Psoas muscle (tissue), 7 donors: ENCODE measurements at regions not wholly inside any gene's neighbourhood (a gene's known extent, or its start where the extent isn't known, plus 50 kb on each side); places are given as distances from the start of the nearest gene placed in this dataset.

Experiments
- ATAC-seq, 4 donors: fragments of 200-7000 bp; cut with Tn5 transposase; one replicate each; pipeline ENCODE4 v1.9.1; 2020; ENCODE audit warnings: moderate library complexity in 3 of 4, mild to moderate bottlenecking in 2 of 4
- DNase-seq, 2 donors: peaks; one replicate each; pipeline ENCODE4 v3.0.0-alpha.2; 2020
- H3K27ac ChIP-seq: fragments of 200-600 bp; one replicate; pipeline ENCODE4 v1.8.0; 2022
- H3K27me3 ChIP-seq, 3 donors: fragments of 200-600 bp in 1 of 3; one replicate each; pipeline versions ENCODE4 v1.6.1 to v1.8.0; 2013 to 2022; ENCODE audit warnings: low read length in 2 of 3, mild to moderate bottlenecking in 2 of 3, moderate library complexity in 1 of 3; ENCODE audit not compliant: insufficient read depth in 3 of 3
- H3K36me3 ChIP-seq, 2 donors: fragments of 200-600 bp in 1 of 2; one replicate each; pipeline versions ENCODE4 v1.6.1 to v1.8.0; 2013 to 2022; ENCODE audit warnings: low read depth in 1 of 2, mild to moderate bottlenecking in 1 of 2, moderate library complexity in 1 of 2; ENCODE audit not compliant: insufficient read depth in 1 of 2
- H3K4me1 ChIP-seq: fragments of 200-600 bp; one replicate; pipeline ENCODE4 v1.8.0; 2022
- H3K4me3 ChIP-seq: fragments of 200-600 bp; one replicate; pipeline ENCODE4 v1.8.0; 2022; ENCODE audit warnings: mild to moderate bottlenecking
- H3K9me3 ChIP-seq: fragments of 200-600 bp; one replicate; pipeline ENCODE4 v1.8.0; 2022
- CTCF ChIP-seq: fragments of 200-600 bp; IDR thresholded peaks from one replicate; pipeline ENCODE4 v1.8.0; 2022; ENCODE audit warnings: antibody characterized with exemption
- WGBS, 3 donors: extraction: QIAGEN DNeasy Blood & Tissue Kit; methylation state at CpG; one replicate each; pipeline versions ENCODE4 v1.1.6 to v1.1.7; 2013; 5-methylcytosine and 5-hydroxymethylcytosine counted together
- intact Hi-C, 2 donors: fragments of 100-400 bp; cut with DNase I; formaldehyde crosslinking; loops; one replicate each; pipeline versions ENCODE4 v1.11.0 to v1.14.2; 2022
- donor health status: healthy with polysubstance abuse.
- donor health status: DM: no; HTN: no; CAD: no; lungs with moderate emphysema.
- donor health status: Bipolar disorder and iron deficiency.
- donor health status: healthy.
- donor health status: DM: yes; HTN: yes; CAD: no.
- donor health status: DM: no; HTN: no; CAD: no.
- donor health status: DM: yes; HTN: yes; CAD: no.

- intact Hi-C loops: no loop called here
- Histone ChIP-seq H3K9me3 (no peaks in the 10 kb centered on the region), H3K27me3 (peaks cover 0 to 13% (median 1%) of the 10 kb centered on the region in 3 donors), H3K4me3 (no peak overlapping the region), H3K36me3 (no peaks in the 10 kb centered on the region), H3K27ac (no peak overlapping the region), H3K4me1 (no peaks in the 10 kb centered on the region)
- WGBS, 3 donors: 87 to 93% (median 89%) methylated on average over 3 of the region's 3 CpGs
- DNase-seq (no peak), ATAC-seq (no peak)
- no peak for TF ChIP-seq CTCF
Observed at GRCh38 chr1:29650476-29650875, 414.2 kb downstream of the PTPRU start.

DNA sequence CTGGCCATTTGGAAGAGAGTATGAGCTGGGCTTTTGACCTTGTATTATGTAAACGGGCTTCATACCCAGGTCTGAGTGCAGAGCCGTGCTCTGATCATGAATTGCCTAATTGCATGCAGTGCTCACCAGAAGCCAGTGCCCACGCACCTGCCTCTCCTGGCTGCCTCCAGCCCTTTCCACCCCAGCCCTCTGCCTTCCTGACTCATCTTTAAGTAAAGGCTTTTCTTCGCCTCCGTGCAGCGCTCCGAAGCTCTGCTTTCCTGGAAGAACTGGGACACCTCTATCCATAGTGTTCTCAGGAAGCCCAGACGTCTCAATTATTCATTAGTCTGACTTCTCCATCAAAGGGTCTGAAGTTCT, 413.7 kb downstream of the PTPRU start:
- no peak overlapping the region for H3K4me3 ChIP-seq
- no peaks in the 10 kb centered on the region for H3K4me1 ChIP-seq
- no peaks in the 10 kb centered on the region for H3K9me3 ChIP-seq
- H3K27me3 ChIP-seq: peaks cover 0 to 13% (median 2%) of the 10 kb centered on the region in 3 donors
- WGBS, 3 donors: 38 to 67% (median 45%) methylated on average over 8 of the region's 8 CpGs
- H3K36me3 ChIP-seq: no peaks in the 10 kb centered on the region
- no peak for DNase-seq
- ATAC-seq: no peak
- H3K27ac ChIP-seq: no peak overlapping the region
- TF ChIP-seq CTCF: no peak
- intact Hi-C loops: no loop called here

DNA sequence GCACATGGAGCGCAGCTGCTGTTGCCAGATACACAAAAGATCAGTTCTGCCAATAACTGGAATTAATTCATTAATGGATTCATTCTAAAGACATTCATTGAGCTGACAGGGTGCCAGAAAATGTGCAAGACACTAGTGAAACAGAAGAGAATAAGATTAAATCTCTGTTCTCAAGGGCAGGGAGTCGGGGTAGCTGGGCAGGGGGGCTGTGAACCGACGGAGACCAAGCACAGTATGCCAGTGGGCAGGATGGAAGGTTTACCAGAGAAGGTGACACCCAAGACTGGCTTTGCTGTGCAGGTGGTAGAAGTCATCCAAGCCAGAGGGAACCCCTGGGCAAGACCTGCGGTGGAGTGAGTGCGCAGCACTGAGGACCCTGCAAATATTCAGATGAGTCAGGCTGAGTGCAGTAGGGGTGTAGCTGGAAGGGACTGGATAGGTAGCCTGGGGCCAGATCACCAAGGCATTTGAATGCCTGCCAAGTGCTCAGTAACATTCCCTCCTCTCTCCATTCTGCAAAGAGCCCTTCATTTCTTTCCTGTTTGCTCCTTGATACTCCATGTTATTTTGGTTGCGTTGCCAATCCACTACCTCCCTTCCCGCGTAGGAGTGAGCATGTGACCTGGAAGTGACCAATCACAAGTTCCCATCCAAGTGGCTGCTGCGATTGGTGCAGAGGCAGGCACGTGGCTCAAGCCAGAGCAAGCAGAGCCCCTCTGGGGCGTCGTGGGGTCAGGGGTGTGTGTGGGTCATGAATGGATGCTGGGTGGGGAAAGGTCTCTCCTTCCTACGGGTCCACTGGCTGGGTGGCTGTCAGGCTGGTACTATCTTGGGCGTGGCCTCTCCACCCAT, 413.1 kb downstream of the PTPRU start:
- intact Hi-C loops: no loop called here
- Histone ChIP-seq H3K27me3 (peaks cover 0 to 13% (median 3%) of the 10 kb centered on the region in 3 donors), H3K4me3 (no peak overlapping the region), H3K27ac (no peak overlapping the region), H3K36me3 (no peaks in the 10 kb centered on the region), H3K4me1 (no peaks in the 10 kb centered on the region), H3K9me3 (no peaks in the 10 kb centered on the region)
- no peak for TF ChIP-seq CTCF
- DNase-seq (no peak), ATAC-seq (no peak)
- WGBS, 3 donors: 77 to 83% (median 79%) methylated on average over 15 of the region's 15 CpGs

GRCh38 chr1:29648798-29649188, 412.5 kb downstream of the PTPRU start:
- Histone ChIP-seq H3K36me3 (no peaks in the 10 kb centered on the region), H3K4me3 (no peak overlapping the region), H3K27me3 (peaks cover 0 to 13% (median 3%) of the 10 kb centered on the region in 3 donors), H3K9me3 (no peaks in the 10 kb centered on the region), H3K27ac (no peak overlapping the region), H3K4me1 (no peaks in the 10 kb centered on the region)
- DNase-seq (no peak), ATAC-seq (no peak)
- intact Hi-C loops: no loop called here
- 77 to 93% (median 77%) methylated on average over 3 of the region's 3 CpGs for WGBS, 3 donors
- no peak for TF ChIP-seq CTCF

DNA sequence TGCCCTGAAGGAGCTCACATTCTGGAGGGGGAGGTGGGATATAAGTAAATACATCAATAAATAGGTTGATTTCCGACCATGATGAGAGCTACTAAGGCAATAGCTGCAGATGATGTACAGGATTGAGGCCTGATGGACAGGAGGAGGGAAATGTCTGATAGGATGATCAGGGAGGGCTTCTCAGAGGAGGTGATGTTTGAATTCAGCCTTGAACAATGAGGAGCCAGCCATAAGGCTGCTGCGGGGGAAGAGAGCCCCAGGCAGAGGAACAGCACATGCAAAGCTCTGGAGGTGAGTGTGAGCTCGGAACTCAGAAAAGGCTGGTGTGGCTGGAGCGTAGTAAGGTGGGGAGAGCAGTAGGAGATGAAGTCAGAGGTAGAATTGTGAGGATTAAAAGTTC, 411.7 kb downstream of the PTPRU start:
- intact Hi-C loops: no loop called here
- H3K9me3 ChIP-seq: no peaks in the 10 kb centered on the region
- H3K27ac ChIP-seq: no peak overlapping the region
- H3K4me3 ChIP-seq: no peak overlapping the region
- H3K4me1 ChIP-seq: no peaks in the 10 kb centered on the region
- no peak for TF ChIP-seq CTCF
- H3K27me3 ChIP-seq: peaks cover 0 to 13% (median 3%) of the 10 kb centered on the region in 3 donors
- no peaks in the 10 kb centered on the region for H3K36me3 ChIP-seq
- ATAC-seq (no peak), DNase-seq (no peak)
- WGBS, 3 donors: 61 to 80% (median 62%) methylated on average over 4 of the region's 4 CpGs
